Astrocyte (in vitro differentiated cells and primary cell): ENCODE measurements at regions not wholly inside any gene's neighbourhood (a gene's known extent, or its start where the extent isn't known, plus 50 kb on each side); places are given as distances from the start of the nearest gene placed in this dataset.

ENCODE experiments used
- EZH2 ChIP-seq: IDR thresholded peaks from 2 replicates; pipeline ENCODE4 v1.6.1; 2012; ENCODE audit warnings: mild to moderate bottlenecking, low read length, inconsistent platforms; ENCODE audit not compliant: insufficient read depth
- TF ChIP-seq, protein P1 (sequence below): IDR thresholded peaks from 2 replicates; pipeline ENCODE4 v1.5.1; 2011; ENCODE audit warnings: low read depth, mild to moderate bottlenecking, inconsistent platforms, low read length, moderate library complexity; ENCODE audit not compliant: insufficient read depth

DNA sequence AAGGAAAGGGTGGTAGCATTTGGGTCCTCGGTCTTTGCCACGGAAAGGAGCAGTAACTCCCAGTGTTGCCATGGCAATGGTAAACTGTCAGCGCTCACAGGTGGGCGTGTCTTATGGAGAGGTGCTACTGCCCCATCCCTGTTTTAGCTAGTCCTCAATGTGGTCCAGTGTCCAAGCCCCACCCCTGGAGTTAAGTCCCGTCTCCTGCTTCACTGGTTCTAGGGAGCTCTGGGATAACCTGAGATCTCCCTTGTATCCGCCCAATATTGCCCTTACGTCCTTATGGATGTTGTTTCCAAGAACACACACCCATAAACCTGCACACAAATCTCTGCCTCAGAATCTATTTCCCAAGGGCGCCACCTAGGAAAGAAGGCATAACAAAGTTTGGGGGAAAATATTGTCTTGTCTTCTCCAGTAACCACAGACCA, 64.2 kb downstream of the SPRING1 start:
- TF ChIP-seq, protein P1, sequence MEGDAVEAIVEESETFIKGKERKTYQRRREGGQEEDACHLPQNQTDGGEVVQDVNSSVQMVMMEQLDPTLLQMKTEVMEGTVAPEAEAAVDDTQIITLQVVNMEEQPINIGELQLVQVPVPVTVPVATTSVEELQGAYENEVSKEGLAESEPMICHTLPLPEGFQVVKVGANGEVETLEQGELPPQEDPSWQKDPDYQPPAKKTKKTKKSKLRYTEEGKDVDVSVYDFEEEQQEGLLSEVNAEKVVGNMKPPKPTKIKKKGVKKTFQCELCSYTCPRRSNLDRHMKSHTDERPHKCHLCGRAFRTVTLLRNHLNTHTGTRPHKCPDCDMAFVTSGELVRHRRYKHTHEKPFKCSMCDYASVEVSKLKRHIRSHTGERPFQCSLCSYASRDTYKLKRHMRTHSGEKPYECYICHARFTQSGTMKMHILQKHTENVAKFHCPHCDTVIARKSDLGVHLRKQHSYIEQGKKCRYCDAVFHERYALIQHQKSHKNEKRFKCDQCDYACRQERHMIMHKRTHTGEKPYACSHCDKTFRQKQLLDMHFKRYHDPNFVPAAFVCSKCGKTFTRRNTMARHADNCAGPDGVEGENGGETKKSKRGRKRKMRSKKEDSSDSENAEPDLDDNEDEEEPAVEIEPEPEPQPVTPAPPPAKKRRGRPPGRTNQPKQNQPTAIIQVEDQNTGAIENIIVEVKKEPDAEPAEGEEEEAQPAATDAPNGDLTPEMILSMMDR: no peak
- TF ChIP-seq EZH2: no peak
